GM10266 (cell line): ENCODE measurements at regions not wholly inside any gene's neighbourhood (a gene's known extent, or its start where the extent isn't known, plus 50 kb on each side); places are given as distances from the start of the nearest gene placed in this dataset.

ENCODE experiments used
- DNase-seq: peaks from one replicate; pipeline ENCODE4 v3.0.0; 2012; ENCODE audit errors: extremely low spot score
- TF ChIP-seq, protein P1 (sequence below): IDR thresholded peaks from 2 replicates; pipeline ENCODE4 v1.5.1; 2012; ENCODE audit warnings: mild to moderate bottlenecking, low read depth; ENCODE audit not compliant: control insufficient read depth, insufficient read depth; ENCODE audit errors: missing control alignments

DNA sequence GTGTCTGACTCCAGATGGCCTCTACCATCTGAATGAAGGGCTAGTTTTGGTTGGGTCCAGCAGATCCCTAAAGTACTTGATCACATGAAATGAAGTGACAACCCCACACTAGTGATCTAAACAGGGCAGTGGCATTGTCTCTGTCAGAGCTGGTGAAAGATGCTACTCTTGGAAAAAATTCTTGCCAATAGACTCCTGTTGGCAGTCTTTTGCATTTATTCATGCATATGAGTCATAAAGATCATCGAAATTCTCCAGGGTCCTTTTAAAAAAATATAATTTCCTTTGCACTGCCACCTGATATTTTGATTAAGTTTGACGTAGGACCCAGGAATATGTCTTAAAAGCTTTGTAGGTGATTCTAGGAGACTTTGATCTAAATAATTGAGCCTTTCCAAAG, 135.1 kb upstream of the ELL2 start:
- TF ChIP-seq, protein P1, sequence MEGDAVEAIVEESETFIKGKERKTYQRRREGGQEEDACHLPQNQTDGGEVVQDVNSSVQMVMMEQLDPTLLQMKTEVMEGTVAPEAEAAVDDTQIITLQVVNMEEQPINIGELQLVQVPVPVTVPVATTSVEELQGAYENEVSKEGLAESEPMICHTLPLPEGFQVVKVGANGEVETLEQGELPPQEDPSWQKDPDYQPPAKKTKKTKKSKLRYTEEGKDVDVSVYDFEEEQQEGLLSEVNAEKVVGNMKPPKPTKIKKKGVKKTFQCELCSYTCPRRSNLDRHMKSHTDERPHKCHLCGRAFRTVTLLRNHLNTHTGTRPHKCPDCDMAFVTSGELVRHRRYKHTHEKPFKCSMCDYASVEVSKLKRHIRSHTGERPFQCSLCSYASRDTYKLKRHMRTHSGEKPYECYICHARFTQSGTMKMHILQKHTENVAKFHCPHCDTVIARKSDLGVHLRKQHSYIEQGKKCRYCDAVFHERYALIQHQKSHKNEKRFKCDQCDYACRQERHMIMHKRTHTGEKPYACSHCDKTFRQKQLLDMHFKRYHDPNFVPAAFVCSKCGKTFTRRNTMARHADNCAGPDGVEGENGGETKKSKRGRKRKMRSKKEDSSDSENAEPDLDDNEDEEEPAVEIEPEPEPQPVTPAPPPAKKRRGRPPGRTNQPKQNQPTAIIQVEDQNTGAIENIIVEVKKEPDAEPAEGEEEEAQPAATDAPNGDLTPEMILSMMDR = no peak
- DNase-seq = no peak

DNA sequence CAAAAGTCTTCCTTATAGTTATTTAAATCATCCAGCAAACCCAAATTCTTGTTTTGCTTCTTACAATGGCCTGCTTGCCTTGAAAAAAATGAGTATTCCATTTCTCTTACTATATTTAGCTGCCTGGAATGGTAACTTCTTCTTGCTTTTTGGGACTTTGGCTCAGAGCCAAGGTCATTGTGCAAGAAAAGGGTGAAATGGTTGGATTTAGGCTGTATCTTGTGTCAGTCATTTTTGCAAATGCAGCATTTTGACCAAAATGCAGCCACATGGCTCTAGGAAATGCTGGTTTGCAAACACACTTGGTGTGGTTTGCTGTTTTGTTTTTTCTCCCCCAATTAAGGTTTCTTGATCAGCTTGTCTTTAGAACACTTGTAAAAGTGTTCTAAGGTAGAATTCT, 133.3 kb upstream of the ELL2 start:
- no peak for DNase-seq
- TF ChIP-seq, protein P1 = no peak

DNA sequence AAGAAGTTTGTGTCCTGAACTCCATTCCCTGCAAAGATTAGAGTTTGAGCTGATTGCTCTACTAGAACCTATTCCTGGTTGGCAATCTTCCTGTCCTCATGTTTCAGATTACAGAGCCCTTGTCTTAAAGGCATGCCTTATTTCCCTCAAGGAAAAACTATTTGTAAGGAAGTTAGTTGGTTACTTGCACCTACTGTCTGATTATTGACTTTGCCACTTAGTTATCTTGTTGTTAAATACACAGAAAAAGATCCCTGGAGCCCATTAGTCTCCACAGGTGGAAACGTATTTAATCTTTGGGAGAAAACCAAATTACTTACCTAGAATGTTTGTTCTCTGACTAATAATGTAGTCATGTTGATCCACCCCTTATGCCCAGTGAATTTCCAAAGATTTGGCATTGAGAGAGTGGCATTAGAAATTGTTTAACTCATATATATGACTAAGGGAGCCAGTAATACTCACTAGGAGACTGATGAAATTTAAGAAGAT, 132.3 kb upstream of the ELL2 start:
- no peak for DNase-seq

DNA sequence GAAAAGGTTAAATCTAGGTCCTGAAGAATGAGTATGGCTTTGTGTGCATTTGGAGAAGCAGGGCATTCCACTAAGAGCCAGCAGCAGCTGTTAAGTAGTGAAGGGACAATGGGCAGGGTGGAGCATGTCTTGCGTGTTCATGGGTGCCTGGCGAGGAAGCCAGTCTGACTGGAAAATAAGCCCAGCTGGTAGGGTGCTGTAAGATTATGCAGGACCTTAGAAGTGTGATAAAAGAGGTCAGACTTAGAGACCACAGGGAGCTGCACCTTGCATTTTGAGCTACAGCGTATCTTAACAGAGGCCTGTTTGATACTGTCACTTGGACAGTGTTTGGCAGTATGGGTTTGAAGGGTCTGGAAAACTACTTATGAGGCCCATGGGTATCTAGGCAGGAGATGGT, 131.7 kb upstream of the ELL2 start:
- DNase-seq = no peak
- TF ChIP-seq, protein P1 = no peak

More for the DNA sequence above, 132.3 kb upstream of the ELL2 start:
- TF ChIP-seq, protein P1 = no peak

DNA sequence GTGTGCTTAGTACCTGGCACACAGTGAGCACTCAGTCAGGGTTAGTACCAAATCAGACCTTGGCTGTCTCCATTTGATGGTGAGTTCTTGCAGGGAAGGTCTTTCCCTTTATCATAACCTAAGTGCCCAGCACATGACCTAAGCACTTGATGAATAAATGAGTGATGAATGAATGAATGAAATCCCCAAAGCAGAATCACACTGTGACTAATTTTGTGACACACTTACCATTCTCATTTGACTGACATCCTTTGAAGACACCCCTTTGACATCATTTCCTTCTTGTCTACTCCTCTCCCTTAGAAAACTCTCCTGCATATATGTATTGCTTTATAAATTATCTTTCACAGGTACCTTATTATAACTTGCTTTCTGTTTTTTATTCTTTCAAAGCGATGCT, 130.2 kb upstream of the ELL2 start:
- TF ChIP-seq, protein P1 = no peak
- DNase-seq = no peak

DNA sequence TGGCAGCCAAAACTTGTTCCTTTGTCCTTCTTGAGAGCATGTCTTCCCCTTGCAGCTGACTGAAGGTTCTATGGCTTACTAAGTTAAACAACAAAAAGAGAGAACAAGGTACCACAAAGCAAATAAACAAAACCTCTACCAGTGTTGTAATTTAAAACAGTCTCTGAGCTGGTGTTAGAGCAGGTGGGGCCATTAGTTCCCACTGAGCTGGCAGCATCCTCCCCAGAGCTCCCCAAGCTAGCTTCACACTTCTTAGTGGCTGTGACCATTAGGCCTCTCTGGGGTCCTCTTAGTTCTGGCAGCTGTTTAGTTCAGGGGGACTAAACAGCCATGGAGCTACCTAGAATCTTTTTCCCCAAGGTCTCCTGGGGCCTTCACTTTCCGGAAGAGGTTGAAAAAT, 128.6 kb upstream of the ELL2 start:
- TF ChIP-seq, protein P1 = no peak
- DNase-seq = no peak

DNA sequence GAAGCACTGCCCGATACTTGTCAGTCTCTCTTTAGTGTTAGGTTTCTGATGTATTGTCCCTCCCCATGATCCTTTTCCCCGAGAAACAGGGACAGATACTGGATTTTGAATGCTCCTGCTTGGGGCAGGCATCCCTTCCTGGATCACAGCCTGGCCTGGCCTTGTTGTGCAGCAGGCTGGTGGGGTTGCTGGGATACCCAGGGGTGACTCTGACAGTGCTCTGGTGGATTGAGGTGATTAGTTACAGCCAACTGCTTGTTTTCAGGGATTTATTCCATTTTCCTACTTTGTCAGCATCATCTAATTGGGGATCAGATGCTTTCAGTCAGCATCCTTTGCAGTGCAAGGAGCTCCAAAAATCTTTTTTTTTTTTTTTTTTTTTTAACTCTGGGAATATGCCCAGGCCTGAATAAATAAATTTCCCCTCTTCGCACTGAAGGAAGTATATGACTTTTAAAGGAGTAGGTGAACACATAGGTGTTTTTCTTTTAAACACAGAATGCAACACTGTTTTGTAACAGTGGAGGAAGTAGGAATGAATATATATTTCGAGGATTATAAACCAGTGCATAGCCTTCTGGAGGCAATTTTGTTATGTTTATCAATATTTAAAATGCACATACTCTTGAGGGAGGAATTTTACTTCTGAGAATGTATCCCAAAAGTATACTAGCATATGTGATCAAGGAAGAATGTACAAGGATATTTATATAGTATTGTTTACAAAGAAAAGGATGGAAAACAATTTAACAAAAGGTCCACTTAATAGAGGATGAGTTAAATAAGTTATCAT, 127.3 kb upstream of the ELL2 start:
- DNase-seq = no peak
- TF ChIP-seq, protein P1 = no peak
